NCI-H1092 (cell line): ENCODE measurements at regions not wholly inside any gene's neighbourhood (a gene's known extent, or its start where the extent isn't known, plus 50 kb on each side); places are given as distances from the start of the nearest gene placed in this dataset.

Experiments used
- DNase-seq: peaks from one replicate; lab custom pipeline; 2025; lab: John Stamatoyannopoulos, UW

DNA sequence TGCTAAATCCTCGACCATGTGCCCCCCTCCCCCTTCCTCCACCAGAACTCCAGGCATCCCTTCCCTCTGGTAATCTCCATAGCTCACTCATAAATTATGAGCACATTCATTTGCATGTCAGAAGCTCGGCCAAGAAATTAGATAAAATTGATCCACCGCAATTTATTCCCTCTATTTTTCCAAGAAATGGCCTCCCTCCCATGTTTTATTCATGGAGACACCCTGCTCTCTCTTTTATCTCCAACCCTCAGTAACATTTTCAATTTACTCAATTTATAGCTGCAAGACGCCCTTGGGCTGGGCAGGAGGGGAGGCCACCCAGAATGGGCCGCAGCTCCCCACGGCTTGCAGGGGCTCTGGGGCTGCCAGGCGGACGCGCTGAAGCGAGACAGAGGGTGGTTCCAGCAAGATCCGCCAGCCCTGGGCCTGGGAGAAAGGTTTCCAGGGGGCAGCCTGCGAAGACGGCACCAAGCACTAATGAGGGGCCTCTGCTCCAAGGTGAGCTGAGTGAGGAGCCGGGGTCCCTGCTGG lies 54.7 kb upstream of the ZNF423 start:
- no peak for DNase-seq

- DNase-seq, result no peak
Measured at GRCh38 chr16:49911430-49911829, 55.5 kb upstream of the ZNF423 start.

- DNase-seq, result no peak
Measured at GRCh38 chr16:49912721-49913120, 56.8 kb upstream of the ZNF423 start.

DNA sequence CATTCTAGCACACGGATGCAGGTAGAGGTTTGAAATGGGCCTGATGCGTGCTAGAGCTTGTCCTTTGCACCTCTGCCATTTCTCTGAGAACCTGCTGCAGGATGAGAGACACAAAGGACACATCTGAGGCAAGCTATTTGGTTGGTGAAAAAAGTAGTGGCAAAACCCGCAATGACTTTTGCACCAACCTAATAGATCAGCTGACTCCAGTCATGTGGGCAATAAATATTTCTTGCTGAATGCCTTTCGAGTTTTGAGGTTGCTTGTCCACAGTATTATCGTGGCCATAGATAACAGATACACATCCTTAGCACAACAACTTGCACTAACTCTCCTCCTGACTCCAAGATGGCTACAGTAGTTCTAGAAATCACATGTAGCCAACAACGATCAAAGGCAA lies 57.8 kb upstream of the ZNF423 start:
- DNase-seq, result no peak

DNA sequence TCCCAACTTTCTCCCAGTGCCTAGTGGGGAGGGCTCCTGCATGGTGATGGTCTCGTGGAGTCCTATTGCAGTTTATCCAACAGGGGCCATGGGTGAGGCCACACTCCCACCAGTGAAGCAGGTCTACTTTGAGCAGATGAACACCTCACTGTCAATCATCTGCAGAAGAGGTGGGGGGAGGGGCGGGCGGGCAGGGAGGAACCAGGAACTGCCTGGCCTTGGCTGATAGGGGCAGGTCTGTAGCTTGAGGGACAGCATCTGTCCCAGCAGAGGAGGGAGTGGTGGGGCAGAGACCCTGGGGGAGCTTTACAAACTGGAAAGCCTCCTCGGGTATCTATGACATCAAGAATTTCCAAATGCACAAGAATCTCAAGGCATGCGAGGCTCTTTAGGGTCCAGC lies 58.7 kb upstream of the ZNF423 start:
- no peak for DNase-seq

DNA sequence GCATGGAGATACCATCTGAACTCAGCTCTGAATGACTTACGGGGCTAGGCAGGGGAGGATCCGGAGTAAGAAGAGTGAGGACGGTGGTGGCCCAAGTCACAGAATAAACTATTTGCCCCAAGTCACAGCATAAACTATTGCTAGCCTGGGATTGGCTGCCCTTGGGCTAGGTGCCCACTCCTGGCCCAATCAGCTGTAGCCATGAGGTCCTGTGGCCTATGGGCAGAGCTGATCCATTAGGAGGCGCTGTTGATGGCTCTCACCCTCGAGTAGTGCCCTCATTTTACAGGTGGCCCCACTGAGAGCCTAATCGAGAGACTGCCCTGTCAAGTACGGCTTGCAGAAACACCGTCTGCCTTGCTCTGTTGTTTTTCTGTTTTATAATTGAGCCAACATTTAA lies 62.3 kb upstream of the ZNF423 start:
- no peak for DNase-seq

- DNase-seq, result no peak
Measured at GRCh38 chr16:49919327-49919726, 63.4 kb upstream of the ZNF423 start.

DNA sequence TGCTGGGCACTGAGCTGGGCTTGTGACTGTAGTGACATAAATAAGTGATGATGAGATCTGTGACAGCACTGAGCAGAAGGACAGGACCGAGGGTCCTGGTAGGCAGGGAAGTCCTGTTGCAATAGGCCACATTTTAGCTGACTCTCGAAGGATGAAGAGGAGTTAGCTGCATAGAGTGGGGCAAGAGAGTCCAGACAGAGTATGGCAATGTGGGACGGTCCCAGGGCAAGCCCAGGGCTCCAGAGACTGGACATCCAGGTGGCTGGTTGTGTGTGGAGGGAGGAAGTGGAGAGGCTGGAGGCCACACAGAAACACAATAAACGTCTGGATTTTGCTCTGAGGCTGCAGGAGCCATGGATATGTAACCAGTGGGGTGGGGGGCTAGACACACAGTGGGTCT lies 64.5 kb upstream of the ZNF423 start:
- DNase-seq, result no peak

DNA sequence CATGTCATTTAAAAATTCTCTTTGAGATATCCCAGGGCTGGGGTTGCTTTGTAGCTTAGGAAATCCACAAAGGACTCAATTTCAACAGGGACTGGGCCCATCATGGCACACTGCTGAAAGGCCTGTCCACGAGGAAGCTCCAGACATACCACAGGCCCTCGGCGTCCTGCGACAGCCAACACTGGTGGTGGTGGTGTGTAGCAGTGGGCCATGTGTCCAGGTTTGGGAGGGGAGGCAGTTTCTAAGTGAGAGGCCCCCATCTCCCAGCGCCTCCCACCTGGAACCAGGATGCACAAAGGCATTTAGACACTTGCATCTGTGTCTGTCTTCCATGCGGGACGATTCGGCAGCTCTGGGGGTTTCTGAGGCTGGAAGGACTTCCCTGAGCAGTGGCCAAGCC lies 65.2 kb upstream of the ZNF423 start:
- no peak for DNase-seq

DNA sequence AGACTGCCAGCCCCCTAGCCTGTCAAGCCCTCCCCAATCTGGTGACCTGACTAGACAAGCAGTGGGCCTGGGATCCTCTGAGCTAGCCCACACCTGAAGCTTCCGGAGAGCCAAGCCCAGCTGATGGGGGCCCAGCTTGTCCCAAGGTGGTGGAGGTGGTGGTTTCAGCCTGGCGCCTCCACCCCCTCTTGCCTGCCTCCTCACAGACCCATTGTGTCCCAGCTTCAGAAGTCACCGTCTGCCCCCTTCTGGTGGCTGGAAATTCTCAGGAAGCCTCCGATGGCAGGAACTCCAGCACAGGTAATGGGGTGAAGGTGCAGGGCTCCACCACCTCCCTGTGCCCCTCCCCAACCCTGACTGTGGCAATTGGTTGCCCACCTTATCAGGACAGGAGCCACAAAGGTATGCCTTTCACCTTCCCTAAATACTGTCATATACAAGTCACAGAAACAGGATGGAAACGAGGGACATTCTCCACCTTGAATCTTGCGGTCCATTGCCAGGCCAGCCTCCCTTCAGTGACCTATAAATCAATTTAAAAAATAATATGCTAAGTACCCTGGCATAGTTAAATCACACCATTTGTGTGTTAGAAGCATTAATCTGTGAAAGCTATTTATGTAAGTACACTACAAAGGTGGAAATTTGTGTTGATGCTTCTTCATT lies 66.0 kb upstream of the ZNF423 start:
- DNase-seq, result peak; percentile 45

DNA sequence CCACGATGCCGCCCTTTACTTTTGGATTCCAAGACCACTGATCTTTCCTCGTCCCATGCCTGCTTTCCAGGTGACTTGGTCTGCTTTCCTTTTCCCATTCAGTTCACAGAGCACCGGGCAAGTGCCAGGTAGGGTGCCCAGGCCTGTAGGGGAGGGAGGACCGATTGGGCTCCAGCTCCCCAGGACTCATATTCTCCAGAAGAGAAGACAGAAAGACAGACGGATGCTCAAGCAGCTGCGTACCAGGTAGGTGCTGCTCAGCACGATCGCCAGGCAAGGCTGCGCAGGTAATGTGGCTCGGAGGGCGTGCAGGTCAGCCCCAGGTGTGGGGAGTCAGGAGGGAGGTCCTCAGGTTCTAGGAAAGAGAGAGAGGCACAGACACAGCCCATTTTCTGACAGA lies 67.5 kb upstream of the ZNF423 start:
- no peak for DNase-seq

DNA sequence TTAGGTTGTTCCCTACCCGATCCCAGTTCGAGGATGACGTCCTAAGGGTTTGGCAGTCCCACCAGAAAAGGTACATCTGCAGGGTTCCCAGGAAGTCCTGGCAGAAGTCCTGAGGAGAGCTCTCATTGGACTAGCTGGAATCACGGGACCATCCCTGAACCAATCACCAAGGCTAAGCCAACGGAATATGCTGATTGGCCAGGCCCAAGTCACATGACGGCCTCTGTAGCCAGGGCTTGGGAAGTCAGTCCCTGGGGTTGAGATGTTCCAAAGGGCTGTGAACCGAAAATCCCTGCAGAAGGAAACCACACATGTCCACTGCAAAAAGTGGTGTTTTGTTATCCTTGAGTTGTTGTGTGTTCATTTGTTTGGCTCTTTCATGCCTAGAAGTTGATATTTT lies 68.2 kb upstream of the ZNF423 start:
- DNase-seq, result no peak

DNA sequence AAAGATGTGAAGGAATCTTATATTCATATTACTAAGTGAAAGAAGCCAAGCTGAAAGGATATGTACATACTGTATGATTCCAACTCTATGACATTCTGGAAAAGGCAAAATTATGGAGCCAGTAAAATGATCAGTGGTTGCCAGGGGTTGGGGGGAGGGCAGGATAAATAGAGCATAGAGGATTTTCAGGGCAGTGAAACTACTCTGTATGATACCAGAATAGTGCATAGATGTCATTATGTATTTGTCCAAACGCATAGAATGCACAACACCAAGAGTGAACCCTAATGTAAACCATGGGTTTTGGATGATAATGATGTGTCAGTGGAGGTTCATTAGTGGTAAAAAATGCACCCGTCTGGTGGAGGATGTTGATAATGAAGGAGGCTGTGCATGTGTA lies 71.0 kb upstream of the ZNF423 start:
- no peak for DNase-seq

DNA sequence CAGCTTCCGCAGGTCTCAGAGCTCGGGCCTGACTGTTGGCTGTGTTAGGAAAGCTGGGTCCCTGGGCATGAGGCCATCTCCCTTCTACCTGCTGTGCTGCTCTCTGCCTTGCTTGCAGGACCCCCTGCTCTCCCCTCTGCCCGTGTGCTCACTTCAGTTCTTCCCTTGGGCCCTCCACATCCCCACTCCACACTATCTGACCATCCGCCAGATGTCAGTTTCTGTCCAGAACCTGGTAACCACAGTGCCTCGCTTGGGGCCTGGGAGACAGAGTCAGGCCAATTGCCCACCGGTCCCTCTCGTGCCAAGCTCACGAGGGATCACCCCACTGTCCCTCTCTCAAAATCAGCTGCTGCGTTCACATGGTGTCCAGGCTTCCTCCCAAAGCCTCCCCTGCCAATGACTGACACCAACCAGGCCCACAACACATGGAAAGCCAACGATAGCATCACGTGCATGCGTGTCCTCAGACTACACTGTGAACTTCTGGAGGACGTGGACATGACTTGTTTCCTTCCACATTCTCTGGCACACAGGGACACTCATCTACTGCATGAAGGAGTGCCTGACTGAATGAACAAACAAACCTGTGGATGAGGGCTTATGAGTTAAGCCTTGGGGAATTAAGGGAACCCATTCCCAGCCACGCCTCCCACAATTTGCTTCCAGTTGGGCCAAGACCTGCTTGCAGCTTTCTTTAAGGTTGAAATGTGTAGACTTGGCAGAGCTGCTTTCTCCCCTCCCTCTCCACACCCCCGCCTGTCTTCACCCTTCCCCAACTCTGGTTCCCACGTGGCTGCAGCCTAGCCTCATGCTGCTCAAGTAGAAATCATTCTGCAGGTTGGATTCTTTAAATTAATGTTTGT lies 72.5 kb upstream of the ZNF423 start:
- DNase-seq, result no peak

DNA sequence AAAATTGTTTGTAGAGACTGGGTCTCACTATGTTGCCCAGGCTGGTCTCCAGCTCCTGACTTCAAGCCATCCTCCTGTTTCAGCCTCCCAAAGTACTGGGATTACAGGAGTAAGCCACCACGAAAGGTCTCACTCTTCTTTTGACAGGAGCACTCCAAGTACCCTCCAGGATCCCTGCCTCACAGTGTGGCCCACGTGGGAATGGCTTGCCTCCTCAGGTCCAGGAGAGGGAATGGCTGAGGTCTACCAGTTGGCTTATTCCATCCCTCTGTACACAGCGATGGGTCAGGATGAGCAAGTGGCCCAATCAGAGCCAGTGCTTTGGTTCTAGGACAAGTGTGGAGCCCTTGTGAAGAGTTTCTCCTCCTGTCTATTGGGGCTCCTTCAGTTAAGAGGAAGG lies 73.7 kb upstream of the ZNF423 start:
- no peak for DNase-seq

- DNase-seq, result no peak
Measured at GRCh38 chr16:49930841-49931240, 74.9 kb upstream of the ZNF423 start.

DNA sequence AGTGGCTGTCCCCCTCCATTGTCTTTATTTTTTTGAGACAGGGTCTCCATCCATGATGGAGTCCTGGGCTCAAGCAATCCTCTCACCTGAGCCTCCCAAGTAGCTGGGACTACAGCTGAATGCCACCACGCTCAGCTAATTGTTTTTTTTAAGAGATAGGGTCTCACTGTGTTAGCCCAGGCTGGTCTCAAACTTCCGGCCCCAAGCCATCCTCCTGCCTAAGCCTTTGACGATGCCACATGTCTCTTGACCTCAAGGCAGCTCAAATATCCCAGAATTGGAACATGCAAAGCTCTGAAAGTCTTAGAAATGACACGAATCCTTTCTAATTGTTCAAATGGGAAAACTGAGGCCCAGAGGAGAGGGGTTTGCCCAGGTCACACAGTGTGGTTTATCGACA lies 75.4 kb upstream of the ZNF423 start:
- no peak for DNase-seq

DNA sequence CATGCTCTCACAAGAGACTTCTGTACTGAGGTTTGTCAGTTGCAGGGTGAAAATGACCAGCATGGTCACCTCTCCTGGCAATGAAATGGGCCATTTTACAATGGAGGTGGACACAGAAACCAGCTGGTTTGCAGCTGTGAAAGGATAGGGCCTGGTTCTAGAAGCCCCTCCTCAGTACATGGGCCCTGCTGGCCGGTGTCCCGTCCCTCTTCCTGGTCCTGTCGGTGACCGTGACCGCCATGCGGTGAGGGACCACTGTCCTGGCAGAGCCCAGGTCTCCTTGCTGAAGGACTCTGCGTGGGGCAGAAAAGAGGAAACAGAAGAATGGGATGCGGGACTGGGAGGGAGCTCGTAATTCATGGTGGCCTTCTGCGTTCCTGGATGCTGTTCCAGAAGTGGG lies 76.0 kb upstream of the ZNF423 start:
- no peak for DNase-seq

GRCh38 chr16:49932434-49932833 lies 76.5 kb upstream of the ZNF423 start:
- no peak for DNase-seq

- DNase-seq, result no peak
Measured at GRCh38 chr16:49932946-49933345, 77.0 kb upstream of the ZNF423 start.

- no peak for DNase-seq
Measured at GRCh38 chr16:49936791-49937190, 80.9 kb upstream of the ZNF423 start.

- no peak for DNase-seq
Measured at GRCh38 chr16:49937886-49938285, 82.0 kb upstream of the ZNF423 start.

DNA sequence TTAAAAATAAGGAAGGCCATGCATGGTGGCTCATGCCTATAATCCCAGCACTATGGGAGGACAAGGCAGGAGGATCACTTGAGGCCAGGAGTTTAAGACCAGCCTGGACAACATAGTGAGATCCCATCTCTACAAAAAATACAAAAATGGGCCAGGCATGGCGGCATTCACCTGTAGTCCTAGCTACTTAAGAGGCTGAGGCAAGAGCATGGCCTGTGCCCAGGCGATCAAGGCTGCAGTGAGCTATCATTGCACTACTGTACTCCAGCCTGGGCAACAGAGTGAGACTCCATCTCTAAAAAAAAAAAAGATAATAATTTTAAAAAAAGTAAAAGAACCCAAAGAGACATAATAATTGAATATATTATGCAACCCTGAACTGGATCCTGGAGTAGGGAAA lies 83.6 kb upstream of the ZNF423 start:
- no peak for DNase-seq
